NT2/D1 (cell line): ENCODE measurements at regions not wholly inside any gene's neighbourhood (a gene's known extent, or its start where the extent isn't known, plus 50 kb on each side); places are given as distances from the start of the nearest gene placed in this dataset.

Experiments
- SUZ12 ChIP-seq: IDR thresholded peaks from 2 replicates; pipeline ENCODE4 v1.6.1; 2011; ENCODE audit not compliant: insufficient read length, insufficient read depth; ENCODE audit errors: extremely low read depth
- YY1 ChIP-seq: IDR thresholded peaks from 2 replicates; pipeline ENCODE4 v1.6.1; 2011; ENCODE audit not compliant: insufficient read length, insufficient read depth
- ZNF274 ChIP-seq: IDR thresholded peaks from 2 replicates; pipeline ENCODE4 v1.6.1; 2011; ENCODE audit warnings: mild to moderate bottlenecking, low read depth, low read length

DNA sequence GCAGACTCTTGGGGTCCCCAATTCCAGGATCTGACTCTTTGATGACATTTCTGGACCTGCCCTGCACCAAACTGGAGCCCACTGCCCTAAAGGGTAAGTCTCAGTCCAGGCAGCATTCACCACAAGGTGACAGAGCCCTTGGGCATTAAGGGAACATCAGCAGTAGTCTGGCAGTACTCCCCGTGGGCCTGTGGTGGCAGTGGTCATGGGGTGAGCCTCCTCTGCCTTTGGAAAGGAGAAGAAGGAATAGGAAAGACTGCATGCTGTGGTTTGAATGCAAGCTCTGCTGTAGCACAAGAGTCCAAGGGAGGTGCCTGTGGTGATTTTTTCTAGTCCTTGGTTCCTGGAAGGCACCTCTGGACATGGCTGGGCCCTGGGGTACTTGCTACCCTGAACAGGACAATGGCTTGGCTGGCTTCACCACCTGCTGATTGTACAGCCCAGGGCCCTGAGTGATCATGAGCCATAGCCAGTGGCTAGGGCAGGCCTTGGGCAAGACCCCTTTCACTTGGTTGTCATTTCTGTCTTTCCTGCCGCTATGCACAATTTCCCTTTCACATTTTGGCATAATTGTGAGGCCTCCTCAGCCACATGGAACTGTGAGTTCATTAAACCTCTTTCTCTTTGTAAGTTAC is 160.7 kb upstream of the GRIA4 start:
- TF ChIP-seq SUZ12 (no peak), ZNF274 (no peak), YY1 (no peak)
